Astrocyte of the cerebellum (primary cell): ENCODE measurements at regions not wholly inside any gene's neighbourhood (a gene's known extent, or its start where the extent isn't known, plus 50 kb on each side); places are given as distances from the start of the nearest gene placed in this dataset.
"Not testable (repeated sequence)": the region's sequence is repeated elsewhere in the genome, so short reads cannot be mapped to it uniquely, and the experiment has no call there.

Source experiments
- DNase-seq: peaks from one replicate; pipeline ENCODE4 v3.0.0-alpha.2; 2011; ENCODE audit warnings: low read depth
- H3K4me3 ChIP-seq: 2 replicates; pipeline ENCODE4 v1.5.1; 2011; ENCODE audit warnings: mild to moderate bottlenecking, low read depth, low read length, moderate library complexity
- in situ Hi-C: cut with HindIII; loops from 2 replicates; pipeline ENCODE4 v1.10.0; 2017; ENCODE audit warnings: low sequenced_read_pairs
- TF ChIP-seq, protein P1 (sequence below): IDR thresholded peaks from 2 replicates; pipeline ENCODE4 v1.5.1; 2012; ENCODE audit warnings: low read length, low read depth, moderate library complexity, mild to moderate bottlenecking; ENCODE audit errors: missing control alignments

DNA sequence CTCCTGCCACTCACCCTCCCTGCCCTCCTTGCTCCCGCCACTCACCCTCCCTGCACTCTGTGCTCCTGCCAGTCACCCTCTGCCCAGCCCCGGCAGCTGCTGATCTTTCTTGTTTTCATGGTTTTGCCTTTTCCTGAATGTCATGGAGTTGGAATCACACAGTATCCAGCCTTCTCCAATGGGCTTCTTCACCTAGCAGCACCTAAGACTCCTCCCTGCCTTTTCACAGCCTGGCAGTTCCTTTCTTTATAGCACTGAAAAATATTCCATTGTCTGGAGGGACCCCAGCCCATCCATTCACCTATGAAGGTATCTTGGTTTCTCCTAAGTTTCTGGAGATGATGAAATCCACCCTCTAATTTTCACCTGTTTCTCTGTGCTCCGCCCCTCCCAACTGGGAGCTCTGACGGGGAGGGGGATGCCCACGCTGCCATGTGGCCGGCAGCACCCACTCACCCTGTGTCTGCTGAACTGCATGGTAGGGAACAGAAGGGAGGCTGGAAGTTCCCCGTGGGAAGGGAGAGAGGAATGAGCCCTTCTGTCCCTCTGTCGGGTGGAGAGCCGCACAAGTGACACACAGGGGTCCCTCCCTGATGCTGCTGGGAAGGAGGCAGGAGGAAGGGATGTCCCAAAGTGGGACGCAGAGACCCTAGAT lies 144.9 kb upstream of the ZNF469 start:
- H3K4me3 ChIP-seq, in situ Hi-C loops, DNase-seq: not testable (repeated sequence)

DNA sequence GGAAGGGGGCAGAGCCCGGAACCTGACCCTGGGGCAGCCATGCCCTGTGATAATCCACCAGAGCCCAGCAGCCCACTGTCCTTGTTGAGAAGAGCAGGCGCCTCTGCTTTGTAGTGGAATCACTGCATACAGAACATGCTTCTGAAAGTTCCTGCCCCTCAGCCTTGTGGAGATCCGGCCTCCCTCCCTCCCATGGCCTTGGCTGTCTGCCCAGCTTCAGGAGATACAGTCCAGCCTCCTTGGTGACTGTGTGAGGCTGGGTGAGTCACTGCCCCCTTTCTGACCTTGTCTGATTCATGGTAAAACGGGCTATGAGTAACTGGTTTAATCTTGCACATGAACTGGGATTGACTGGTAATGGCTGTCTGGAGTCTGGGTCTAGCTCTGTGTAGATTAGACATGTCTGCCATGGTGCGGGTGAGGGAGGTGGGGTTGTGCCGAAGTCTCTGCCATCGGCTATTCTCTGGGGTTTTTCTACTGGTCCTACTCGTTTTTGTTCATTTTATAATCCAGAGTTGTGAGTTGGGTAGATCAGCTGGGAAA lies 144.0 kb upstream of the ZNF469 start:
- DNase-seq = peak; percentile 95
- H3K4me3 ChIP-seq, in situ Hi-C loops: not testable (repeated sequence)

DNA sequence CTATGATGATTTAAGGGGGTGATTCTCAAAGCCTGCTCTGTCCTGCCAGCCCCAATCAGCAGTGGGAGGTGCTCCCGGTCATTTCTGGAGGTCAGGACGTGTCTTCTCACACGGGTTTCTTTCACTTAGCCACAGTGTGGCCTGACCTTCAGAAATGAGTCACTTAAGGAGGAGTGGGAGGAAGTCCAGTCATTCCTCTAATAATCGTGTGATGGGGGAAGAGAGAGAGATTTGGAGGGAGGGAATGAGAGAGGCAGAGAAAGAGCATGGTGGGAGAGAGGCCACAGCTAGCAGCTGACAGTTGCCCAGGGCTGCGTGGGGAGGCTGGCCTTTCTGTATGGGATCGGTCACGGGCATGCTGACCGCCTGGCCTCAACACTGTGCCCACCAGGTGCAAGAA lies 142.6 kb upstream of the ZNF469 start:
- in situ Hi-C loops, H3K4me3 ChIP-seq: not testable (repeated sequence)
- peak; percentile 49 for DNase-seq

DNA sequence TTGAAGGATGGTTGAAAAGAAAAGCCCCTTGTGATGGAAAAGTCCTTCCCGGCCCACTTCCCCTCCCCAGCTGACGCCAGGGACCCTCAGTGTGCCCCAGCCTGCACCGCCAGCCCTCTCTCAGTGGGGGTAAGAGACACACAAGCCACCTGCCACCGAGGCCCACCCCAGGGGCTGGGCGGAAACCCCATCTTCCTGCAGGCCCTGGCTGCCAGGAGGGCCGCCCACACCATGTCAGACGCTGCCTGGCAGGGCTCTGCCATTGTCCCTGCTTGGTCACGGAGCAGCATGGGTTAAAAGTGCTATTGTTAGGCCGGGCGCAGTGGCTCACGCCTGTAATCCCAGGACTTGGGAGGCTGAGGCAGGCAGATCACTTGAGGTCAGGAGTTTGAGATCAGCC lies 142.0 kb upstream of the ZNF469 start:
- H3K4me3 ChIP-seq, in situ Hi-C loops, DNase-seq: not testable (repeated sequence)

DNA sequence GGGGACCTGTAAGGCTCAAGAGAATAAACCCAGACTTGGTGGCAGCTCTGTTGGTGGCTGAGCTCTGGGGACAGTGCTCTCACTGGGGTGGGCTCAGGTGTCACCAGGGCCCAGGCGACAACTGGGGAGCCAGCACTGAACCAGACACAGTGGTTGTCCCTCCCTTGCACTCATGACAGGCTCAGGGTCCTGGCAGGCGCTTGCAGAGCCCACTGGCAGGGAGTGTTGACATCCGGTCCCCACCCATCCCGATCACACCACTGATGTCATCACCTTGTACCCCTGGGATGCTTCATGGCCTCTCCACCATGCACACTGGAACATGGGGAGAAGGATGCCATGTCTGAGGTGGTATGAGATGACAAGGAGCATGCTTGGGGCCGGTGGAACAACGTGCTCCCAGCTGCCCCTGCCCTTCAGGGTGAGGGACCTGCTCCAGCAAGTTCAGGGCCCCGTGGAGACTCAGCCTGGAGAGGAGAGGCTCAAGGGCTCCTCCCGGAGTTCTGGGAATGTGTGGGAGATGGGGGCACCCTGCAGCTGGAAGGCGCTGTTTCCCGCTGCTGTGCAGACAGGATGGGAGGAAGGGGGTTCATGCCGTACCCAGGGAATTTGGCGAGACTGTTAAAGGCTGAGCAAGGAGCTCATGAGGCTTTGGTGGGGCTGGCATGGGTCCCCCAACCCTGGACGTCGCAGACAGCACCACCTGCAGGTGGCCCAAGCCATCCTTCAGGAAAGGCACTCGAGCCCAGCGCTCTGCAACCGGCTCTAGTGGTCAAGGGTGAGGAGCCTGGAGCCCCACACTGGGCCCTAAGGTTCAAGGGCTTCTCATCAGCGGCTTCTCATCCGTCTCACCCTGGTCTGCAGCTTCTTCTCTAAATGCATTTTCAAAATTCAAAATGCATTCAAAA lies 141.1 kb upstream of the ZNF469 start:
- H3K4me3 ChIP-seq, DNase-seq, in situ Hi-C loops: not testable (repeated sequence)
- TF ChIP-seq, protein P1, sequence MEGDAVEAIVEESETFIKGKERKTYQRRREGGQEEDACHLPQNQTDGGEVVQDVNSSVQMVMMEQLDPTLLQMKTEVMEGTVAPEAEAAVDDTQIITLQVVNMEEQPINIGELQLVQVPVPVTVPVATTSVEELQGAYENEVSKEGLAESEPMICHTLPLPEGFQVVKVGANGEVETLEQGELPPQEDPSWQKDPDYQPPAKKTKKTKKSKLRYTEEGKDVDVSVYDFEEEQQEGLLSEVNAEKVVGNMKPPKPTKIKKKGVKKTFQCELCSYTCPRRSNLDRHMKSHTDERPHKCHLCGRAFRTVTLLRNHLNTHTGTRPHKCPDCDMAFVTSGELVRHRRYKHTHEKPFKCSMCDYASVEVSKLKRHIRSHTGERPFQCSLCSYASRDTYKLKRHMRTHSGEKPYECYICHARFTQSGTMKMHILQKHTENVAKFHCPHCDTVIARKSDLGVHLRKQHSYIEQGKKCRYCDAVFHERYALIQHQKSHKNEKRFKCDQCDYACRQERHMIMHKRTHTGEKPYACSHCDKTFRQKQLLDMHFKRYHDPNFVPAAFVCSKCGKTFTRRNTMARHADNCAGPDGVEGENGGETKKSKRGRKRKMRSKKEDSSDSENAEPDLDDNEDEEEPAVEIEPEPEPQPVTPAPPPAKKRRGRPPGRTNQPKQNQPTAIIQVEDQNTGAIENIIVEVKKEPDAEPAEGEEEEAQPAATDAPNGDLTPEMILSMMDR = peak; percentile 26

DNA sequence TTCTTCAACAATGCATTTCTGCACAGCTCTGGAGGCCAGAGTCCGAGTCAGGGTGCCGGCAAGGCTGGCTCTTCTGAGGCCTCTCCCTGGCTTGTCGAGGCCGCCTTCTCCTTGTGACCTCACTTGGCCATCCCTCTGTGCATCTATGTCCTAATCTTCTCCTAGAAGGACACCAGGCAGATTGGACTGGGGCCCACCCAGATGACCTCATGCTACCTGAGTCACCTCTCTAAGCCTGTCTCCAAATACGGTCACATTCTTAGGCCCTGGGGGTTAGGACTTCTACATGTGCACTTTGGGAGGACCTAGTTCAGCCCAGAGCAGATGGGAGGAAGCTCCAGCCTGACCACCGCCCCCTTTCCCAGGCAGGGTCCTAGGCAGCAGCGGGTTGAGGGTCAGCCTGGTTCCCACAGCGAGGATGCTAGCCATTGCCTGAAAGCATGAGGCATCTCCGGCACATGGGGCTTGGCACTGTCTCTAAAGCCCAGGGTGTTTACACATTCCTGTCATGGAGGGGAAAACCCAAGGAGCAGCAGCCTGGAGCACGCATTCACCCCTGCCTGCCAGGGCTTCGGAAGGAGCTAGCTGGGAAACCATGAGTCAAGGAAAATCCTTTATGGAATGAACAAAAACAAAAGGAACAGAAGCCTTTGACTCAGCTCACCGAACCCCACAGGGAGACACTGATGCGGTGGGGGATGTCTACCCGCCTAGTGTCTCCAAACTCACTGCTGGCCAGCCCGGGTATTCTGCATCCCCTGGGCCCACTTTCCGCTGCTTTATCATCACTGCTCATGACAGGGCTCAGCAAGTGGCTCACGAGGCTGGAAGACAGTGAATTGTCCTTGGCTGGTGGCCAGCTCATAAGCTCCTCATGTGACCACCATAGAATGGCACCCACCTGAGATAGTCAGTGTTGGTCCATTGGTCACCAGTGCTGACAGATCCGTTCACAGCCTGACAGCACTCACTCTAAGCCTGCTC lies 140.2 kb upstream of the ZNF469 start:
- DNase-seq = peak; percentile 86
- H3K4me3 ChIP-seq, in situ Hi-C loops: not testable (repeated sequence)

DNA sequence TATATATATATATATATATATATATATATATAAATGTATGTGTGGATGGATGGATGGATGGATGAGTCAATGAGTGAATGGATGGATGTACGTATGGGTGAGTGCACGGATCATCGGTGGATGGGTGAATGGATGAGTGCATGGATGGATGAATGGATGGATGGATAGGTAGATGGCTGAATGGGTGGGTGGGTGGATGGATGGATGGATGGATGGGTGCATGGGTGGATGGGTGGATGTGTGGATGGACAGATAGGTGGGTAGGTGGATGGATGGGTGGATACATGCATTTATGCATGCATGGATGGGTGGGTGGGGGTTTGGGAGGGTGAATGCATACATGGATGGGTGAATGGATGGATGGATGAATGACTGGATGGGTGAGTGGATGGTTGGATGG lies 138.8 kb upstream of the ZNF469 start:
- DNase-seq, in situ Hi-C loops, H3K4me3 ChIP-seq: not testable (repeated sequence)

DNA sequence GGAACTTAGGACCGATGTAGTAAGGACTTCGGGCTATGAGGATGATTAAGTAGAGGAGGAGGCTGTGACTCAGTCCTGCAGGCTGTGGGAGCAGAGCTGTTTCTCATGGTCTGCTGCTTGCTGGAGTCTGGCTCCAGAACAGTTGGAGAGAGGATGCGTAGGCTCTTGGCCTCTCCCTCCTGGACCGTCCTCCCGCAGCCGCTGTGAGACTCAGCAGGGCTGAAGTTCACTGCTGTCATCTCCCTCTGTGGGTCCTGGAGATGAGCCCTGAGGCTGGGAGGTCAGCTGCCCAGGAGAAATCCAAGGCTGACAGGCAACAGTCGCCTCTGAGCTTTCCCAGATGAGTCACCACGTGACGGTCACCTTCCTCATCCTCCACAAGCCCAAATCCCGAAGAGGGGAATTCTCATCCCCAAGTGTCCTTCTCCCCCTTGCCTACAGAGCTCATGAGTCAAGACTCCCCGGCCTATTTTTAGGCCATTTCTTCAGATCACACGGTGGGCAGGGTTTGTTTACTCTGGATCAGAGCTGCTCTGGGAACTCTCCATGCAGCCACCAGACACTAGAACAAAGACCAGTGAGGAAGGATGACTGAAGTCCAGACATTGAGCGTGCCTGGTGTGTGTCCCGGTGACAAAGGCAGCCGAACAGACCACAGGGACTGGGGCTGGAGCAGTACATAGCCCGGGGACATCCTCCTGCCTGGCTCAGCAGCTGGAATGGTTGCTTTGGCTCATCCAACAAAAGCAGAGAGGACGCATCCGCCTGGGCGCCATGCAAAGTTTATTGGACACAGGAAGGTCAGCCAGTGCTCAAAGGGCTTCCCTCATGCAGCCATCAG lies 137.3 kb upstream of the ZNF469 start:
- in situ Hi-C loops, H3K4me3 ChIP-seq: not testable (repeated sequence)
- DNase-seq = peak; percentile 93

DNA sequence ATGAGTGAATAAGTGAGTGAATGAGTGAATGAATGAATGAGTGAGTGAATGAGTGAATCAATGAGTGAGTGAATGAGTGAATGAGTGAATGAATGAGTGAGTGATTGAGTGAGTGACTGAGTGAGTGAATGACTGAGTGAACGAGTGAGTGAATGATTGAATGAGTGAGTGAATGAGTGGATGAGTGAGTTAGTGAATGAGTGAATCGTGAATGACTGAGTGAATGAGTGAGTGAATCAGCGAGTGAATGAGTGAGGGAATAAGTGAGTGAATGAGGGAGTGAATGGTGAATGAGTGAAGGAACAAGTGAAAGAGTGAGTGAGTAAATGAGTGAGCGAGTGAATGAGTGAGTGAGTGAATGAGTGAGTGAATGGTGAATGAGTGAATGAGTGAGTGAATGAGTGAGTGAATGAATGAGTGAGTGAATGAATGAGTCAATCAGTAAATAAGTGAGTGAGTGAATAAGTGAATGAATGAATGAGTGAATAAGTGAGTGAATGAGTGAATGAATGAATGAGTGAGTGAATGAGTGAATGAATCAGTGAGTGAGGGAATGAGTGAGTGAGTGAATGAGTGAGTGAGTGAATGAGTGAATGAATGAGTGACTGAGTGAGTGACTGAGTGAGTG lies 135.7 kb upstream of the ZNF469 start:
- H3K4me3 ChIP-seq, DNase-seq, in situ Hi-C loops: not testable (repeated sequence)

DNA sequence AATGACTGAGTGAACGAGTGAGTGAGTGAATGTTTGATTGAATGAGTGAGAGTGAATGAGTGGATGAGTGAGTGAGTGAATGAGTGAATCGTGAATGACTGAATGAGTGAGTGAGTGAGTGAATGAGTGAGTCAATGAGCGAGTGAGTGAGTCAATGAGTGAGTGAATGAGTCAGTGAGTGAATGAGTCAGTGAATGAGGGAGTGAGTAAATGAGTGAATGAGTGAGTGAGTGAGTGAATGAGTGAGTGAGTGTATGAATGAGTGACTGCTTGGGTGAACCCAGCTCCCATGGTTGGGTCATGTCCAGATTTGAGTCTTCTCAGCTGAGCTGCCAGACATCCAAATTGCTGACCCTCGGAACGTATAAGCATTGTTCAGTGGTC lies 135.2 kb upstream of the ZNF469 start:
- DNase-seq, in situ Hi-C loops, H3K4me3 ChIP-seq: not testable (repeated sequence)

DNA sequence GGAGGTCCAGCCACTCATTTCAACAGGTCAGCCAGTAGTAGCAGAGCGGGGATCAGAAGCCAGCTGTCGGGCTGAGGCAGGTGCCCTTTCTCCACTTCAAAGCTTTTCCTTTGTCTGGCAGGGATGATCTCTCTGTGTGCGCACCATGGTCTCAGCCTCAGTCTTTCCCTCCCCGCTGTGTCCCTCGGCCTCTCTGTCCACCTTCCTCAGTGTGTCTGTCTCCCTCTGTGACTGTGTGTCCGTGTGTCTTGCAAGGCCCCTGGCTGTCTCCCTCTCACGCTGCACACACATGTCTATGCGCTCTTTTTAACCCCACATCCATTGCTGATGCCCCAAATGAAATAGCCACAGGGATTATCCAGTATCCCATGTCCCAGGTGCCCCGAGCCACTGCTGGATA lies 134.0 kb upstream of the ZNF469 start:
- H3K4me3 ChIP-seq, in situ Hi-C loops, DNase-seq: not testable (repeated sequence)

DNA sequence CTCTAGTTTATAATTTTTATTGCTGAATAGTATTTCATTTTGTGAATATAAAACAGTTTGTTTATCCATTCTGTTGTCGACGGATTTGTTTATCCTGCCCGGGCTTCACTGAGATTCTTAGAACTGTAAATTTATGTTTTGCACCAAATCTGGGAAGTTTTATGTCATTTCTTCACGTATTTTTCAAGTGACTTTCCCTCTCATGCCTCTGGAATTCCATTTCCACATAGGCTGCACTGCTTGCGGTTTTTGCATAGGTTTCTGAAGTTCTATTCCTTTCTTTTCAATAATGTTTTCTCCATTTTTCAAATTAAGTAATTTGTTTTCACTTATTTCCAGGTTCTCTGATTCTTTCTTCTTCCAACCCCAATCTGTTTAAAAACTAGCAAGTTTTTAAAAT lies 132.4 kb upstream of the ZNF469 start:
- in situ Hi-C loops, DNase-seq, H3K4me3 ChIP-seq: not testable (repeated sequence)

DNA sequence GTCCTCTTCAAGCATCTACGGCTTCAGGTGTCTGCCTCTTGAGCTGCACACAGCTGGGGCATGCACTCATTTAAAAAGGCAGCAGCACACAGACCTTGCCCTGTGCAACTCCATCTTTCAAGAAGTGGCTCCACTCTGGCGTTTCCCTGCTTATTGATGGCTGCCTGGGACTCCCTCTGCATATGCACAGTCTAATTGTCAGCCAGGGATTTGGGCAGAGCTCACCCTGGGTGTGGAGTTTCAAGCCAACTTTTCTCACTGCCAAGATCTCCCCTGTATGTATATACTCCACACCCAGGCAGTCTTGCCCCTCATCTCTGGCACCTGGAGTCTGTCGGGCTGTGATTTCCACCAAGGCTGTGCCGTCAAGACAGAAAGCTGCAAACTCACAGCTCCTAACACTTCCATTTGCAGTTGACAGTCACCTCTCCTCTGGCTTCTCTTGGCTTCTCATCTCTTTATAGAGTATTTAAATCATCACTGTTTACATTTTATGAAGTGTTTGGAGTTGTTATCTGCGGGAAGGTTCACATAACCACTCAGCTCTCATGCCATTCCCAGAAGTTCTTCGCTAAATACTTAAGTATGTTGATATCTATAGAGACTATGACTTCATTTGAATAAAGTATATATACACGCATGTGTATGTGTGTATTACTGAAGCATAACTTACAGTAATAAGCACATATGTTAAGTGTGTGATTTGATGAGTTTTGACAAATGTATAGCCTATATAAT lies 130.5 kb upstream of the ZNF469 start:
- DNase-seq, H3K4me3 ChIP-seq, in situ Hi-C loops: not testable (repeated sequence)

DNA sequence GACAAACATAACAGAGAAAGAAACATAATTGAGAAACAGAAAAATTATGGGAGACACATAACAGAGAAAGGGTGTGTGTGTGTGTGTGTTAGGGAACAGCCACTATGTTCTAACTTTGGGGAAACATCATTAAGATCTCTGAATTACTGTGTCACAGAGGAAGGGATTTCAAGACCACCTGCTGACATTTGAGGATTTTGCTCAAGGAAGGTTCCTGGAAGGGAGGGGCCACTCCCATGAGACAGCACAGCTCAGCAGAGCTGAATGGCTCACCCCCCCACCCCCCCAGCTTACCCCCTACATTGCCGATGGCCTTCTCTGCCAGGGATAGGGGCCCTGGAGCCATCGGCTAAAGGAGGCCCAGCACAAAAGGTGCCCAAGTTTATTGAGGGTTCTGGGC lies 124.6 kb upstream of the ZNF469 start:
- DNase-seq, in situ Hi-C loops, H3K4me3 ChIP-seq: not testable (repeated sequence)
